ENCODE measurements at regions not wholly inside any gene's neighbourhood (a gene's known extent, or its start where the extent isn't known, plus 50 kb on each side); places are given as distances from the start of the nearest gene placed in this dataset.

GRCh38 chr2:164439885-164440284, 181.4 kb downstream of the GRB14 start:
- no peak for DNase-seq

- no peak for DNase-seq
Measured at GRCh38 chr2:164439235-164439634, 182.0 kb downstream of the GRB14 start.

DNA sequence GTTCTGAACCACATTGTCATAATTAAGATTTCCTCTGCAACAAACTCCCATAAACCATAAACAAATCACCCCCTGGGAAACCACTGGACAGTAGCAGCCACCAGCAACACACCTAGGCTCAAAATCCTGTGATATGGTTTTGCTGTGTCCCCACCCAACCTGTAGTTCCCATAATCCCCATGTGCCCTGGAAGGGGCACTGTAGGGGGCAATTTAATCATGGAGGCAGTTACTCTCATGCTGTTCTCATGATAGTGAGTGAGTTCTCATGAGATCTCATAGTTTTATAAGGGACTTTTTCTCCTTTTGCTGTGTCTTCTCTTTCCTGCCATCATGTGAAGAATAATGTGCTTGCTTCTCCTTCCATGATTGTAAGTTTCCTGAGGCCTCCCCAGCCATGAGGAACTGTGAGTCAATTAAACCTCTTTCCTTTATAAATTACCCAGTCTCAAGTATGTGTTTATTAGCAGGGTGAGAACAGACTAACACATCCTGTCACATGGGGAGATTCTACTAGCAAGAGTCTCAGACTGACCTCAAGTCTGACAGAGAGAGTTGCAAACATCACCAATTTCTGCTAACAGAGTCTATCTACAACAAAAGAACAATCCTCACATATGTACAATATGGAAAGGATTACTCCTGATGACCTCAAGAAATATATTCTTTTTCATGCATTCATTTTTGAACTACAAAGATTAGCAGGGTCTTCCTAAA, 182.6 kb downstream of the GRB14 start:
- DNase-seq = no peak

- DNase-seq = no peak
Measured at GRCh38 chr2:164436131-164436530, 185.2 kb downstream of the GRB14 start.

DNA sequence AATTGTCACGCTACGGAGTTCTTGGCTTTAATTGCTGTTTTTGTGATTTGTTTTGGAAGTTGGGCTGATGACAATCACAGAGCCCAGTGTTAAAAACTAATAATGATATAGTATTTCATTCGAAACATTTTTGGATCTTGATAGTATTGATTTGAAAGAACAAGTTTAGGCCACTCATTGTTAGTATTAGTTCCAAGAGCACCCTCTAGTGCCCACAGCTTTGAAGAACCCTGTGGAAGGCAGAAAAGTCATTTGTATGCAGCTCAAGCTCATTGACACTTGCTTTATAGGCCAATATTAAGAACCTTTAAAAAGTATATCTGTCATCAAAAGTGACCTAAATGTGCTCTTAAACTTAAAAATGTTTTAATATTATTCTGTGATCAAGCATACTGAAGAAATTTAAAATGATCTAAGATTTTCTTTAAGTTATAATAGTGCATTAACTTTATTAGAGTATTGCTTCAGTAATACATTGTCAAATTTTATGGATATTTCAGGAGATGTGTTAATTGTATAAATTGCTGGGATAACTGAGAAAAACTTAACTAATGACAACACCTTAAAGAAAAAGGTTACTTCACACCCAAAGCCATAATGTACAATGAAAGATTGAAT, 191.0 kb downstream of the GRB14 start:
- no peak for DNase-seq

- DNase-seq = no peak
Measured at GRCh38 chr2:164429354-164429753, 191.9 kb downstream of the GRB14 start.

GRCh38 chr2:164427111-164427510, 194.2 kb downstream of the GRB14 start:
- no peak for DNase-seq

DNA sequence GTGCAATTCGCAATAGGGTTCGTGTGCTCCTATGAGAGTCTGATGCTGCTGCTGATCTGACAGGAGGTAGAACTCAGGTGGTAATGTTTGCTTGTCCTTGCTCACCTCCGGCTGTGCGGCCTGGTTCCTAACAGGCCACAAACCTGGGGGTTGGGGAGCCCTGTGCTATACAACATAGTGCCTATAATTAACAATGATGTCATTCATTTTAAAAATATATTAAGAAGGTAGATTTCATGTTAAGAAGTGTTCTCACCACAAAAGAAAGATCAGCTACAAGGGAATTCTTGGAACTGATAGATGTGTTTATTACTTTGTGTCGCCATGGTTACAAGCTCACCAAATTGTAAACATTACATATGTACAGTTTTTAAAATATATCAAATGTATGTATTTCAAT, 200.5 kb downstream of the GRB14 start:
- DNase-seq = no peak

GRCh38 chr2:164412831-164413230, 208.5 kb downstream of the GRB14 start:
- DNase-seq = no peak

DNA sequence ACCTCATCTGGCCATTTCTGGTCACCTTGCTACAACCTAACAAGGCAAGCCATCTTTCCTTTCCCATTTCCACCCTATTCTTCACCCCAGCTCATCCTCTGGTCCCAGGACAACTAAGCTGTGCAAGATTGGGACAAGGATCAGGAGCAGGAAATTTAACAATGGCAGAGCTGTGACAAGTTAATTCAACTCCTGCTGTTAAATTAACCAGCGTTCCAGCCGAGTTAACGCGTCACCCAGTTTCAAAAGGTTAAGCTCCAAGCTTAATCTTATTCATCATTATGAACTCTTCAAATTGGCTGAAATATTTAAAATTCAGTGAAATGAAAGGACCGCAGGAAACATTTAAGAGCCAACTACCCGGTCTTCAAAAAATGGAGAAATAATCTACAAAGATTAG, 231.9 kb downstream of the GRB14 start:
- no peak for DNase-seq

- no peak for DNase-seq
Measured at GRCh38 chr2:164388511-164388910, 232.8 kb downstream of the GRB14 start.

GRCh38 chr2:164386231-164386630, 235.1 kb downstream of the GRB14 start:
- DNase-seq = no peak

- DNase-seq = no peak
Measured at GRCh38 chr2:164384434-164384833, 236.8 kb downstream of the GRB14 start.

- DNase-seq = no peak
Measured at GRCh38 chr2:164371916-164372315, 249.4 kb downstream of the GRB14 start.

DNA sequence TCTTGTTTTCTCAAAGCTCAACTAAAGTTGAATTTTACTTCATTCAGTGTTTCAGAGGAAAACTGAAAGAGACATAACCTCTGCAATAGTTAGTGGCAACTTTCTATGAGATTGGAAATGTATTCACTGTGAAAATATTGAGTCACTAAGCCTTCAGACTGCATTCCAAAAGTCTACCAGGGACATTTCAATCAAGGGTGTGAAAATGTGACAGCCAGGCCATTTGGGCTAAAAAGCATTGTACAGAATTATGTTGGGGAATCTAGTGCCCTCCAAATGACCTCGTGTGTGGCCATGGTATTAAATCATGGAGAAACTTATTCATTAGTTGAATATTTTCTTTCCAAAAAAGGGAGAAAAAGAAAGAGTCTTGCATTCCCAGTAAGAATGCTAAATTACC, 251.9 kb downstream of the GRB14 start:
- no peak for DNase-seq

- DNase-seq = no peak
Measured at GRCh38 chr2:164368896-164369295, 252.4 kb downstream of the GRB14 start.

DNA sequence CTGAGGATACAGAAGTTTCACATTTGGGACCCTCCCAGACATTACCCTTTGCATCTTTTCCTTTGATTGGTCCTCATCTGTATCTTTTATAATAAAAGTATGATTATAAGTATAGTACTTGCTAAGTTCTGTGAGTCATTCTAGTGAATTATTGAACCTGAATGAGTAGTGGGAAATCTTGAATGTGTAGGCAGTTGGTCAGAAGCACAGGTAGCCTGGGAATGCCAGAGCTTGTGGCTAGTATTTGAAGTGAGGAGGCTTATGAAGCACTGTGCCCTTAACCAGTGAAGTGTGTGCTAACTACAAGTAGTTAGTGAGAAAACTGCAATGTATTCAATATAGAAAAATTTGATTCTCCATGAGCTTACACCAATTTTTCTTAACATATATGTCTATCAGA, 257.6 kb downstream of the GRB14 start:
- no peak for DNase-seq

- no peak for DNase-seq
Measured at GRCh38 chr2:164351536-164351935, 269.7 kb downstream of the GRB14 start.

DNA sequence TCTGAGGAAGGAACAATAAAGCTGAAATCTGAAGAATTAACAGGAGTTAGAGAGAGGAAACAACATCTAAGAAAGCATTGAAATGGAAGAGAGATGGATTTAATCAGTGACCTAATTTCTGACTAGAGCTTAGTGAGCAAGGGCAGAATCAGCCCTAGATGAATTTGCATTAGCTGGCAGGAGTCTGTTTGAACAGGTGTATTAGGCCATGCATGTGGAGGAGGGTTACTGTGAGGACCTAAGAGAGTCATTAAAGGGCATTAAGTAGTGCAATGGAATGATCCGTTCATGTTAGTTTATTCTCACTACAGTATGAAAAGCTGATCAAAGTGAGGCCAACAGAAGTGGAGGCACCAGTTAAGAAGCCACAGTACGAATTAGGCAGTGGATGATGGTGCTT, 285.3 kb downstream of the GRB14 start:
- DNase-seq = no peak

GRCh38 chr2:164335128-164335527, 286.2 kb downstream of the GRB14 start:
- DNase-seq = no peak

DNA sequence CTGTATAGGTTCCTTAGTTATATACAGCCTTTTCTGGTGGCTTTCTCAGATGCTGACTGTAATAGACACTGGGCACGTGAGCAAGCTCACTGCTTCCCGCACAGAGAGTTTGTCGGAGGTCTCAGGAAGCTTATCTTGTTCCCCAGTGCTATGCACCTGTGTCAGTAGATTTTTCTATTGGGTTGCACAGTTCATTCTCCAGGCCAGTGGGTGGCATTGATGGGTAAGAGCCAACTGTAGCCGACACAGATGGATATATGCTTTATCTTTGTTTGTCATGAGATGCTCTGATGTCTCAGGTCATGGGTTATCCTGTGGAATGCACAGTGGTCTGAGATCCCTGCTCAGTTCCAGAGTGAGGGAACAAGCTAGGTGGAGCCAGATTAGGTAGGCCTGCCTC, 293.0 kb downstream of the GRB14 start:
- no peak for DNase-seq

DNA sequence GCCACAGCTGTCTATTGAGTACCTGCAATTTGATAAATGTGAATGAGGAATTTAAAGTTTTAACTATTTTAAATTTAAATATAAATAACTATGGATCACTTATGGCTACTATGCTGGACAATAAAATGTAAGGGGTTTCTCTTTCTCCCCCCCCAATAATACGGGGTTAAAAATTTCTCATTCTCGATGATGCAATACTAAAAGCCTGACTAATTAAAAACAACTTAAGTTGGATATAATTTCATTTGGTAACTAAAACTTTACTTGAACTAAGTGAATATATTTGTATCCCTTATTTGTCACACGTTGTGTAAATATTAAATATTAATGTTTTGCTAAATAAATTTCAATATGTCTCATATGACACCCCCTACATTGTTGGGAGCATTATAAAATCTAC, 297.3 kb downstream of the GRB14 start:
- DNase-seq = no peak

DNA sequence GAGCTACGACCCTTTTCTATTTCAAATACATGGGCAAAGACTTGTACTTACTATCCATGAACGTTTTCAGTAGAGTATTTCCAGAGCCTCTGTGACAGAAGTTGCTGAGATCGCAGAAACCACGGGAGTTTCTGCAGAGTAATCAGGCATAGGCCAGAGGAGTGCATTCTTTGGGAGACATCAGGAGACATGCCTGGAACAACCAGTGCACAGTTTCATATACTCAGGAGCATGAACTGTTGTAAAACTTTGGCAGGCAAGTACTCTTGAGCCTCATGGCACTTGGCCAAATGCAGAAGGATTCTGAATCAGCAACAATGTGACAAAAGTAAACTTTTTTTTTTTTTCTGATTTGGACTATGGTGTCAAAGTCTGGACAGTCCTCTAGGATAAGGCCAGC, 307.1 kb downstream of the GRB14 start:
- DNase-seq = no peak

DNA sequence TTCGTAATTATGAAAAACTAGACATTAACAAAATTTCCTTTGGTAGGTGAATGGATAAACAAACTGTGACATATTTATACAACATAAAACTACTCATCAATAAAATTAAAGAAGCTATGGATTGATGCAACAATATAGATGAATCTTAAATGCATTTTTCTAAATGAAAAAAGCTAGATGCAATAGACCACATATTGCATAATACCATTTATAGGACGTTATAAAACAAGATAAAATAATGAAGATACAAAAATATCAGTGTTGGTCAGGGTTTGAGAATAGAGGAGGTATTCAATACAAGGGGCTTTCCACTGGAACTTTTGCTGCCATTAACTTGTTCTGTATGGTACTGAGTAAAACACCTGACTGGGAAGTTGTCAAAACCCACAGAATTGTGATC, 314.4 kb downstream of the GRB14 start:
- no peak for DNase-seq

GRCh38 chr2:164302786-164303185, 318.5 kb downstream of the GRB14 start:
- no peak for DNase-seq
